OCI-LY1 (cell line): ENCODE measurements at regions not wholly inside any gene's neighbourhood (a gene's known extent, or its start where the extent isn't known, plus 50 kb on each side); places are given as distances from the start of the nearest gene placed in this dataset.
"Not testable (repeated sequence)": the region's sequence is repeated elsewhere in the genome, so short reads cannot be mapped to it uniquely, and the experiment has no call there.

Experiments used
- EZH2 ChIP-seq: fragments of 200-600 bp; sonication (generic), shearing (Covaris generic); IDR thresholded peaks from 2 replicates; pipeline ENCODE4 v1.8.0; 2017; ENCODE audit warnings: borderline replicate concordance, mixed run types, mild to moderate bottlenecking, antibody characterized with exemption, low read length, moderate library complexity, mixed read lengths
- TF ChIP-seq, protein P1 (sequence below): fragments of 200-600 bp; sonication (generic), shearing (Covaris generic); IDR thresholded peaks from 2 replicates; pipeline ENCODE4 v1.5.1; 2017; ENCODE audit warnings: mild to moderate bottlenecking, antibody characterized with exemption, low read length, moderate library complexity, mixed read lengths

DNA sequence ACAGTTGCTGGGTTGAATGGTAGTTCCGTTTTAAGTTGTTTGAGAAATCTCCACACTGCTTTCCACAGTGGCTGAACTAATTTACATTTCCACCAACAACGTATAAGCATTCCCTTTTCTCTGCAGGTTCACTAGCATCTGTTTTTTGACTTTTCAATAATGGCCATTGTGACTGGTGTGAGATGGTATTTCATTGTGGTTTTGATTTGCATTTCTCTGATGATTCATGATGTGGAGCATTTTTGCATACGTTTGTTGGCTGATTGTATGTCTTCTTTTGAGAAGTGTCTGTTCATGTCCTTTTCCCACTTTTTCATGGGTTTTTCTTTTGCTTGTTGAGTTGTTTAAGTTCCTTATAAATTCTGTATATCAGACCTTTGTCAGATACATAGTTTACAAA lies 150.2 kb upstream of the MAP3K1 start:
- TF ChIP-seq, protein P1, sequence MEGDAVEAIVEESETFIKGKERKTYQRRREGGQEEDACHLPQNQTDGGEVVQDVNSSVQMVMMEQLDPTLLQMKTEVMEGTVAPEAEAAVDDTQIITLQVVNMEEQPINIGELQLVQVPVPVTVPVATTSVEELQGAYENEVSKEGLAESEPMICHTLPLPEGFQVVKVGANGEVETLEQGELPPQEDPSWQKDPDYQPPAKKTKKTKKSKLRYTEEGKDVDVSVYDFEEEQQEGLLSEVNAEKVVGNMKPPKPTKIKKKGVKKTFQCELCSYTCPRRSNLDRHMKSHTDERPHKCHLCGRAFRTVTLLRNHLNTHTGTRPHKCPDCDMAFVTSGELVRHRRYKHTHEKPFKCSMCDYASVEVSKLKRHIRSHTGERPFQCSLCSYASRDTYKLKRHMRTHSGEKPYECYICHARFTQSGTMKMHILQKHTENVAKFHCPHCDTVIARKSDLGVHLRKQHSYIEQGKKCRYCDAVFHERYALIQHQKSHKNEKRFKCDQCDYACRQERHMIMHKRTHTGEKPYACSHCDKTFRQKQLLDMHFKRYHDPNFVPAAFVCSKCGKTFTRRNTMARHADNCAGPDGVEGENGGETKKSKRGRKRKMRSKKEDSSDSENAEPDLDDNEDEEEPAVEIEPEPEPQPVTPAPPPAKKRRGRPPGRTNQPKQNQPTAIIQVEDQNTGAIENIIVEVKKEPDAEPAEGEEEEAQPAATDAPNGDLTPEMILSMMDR = not testable (repeated sequence)
- not testable (repeated sequence) for TF ChIP-seq EZH2
